Colonic mucosa (tissue), 4 donors: ENCODE measurements at regions not wholly inside any gene's neighbourhood (a gene's known extent, or its start where the extent isn't known, plus 50 kb on each side); places are given as distances from the start of the nearest gene placed in this dataset.

ENCODE experiments used
- DNase-seq: peaks from one replicate; pipeline ENCODE4 v3.0.0-alpha.2; 2020
- H3K27ac ChIP-seq: fragments of 200-600 bp; one replicate; pipeline ENCODE4 v1.8.0; 2021
- H3K27me3 ChIP-seq: fragments of 200-600 bp; one replicate; pipeline ENCODE4 v1.8.0; 2021
- H3K36me3 ChIP-seq: fragments of 200-600 bp; one replicate; pipeline ENCODE4 v1.8.0; 2021
- H3K4me1 ChIP-seq: fragments of 200-600 bp; one replicate; pipeline ENCODE4 v1.8.0; 2021; ENCODE audit warnings: mild to moderate bottlenecking
- H3K4me3 ChIP-seq: fragments of 200-600 bp; one replicate; pipeline ENCODE4 v1.8.0; 2021
- H3K9ac ChIP-seq, 2 donors: one replicate each; pipeline ENCODE4 v1.7.0; 2013; ENCODE audit warnings: control low read depth in 2 of 2, low read depth in 2 of 2, low read length in 2 of 2
- H3K9me3 ChIP-seq: fragments of 200-600 bp; one replicate; pipeline ENCODE4 v1.8.0; 2021
- intact Hi-C: fragments of 100-400 bp; cut with DNase I; formaldehyde crosslinking; loops from one replicate; pipeline ENCODE4 v1.14.1; 2022
- TF ChIP-seq, protein P1 (sequence below): fragments of 200-600 bp; IDR thresholded peaks from one replicate; pipeline ENCODE4 v1.8.0; 2022; ENCODE audit warnings: antibody characterized with exemption, mild to moderate bottlenecking
- donor health status: healthy.
- donor health status: DM: no; HTN: no; CAD: no.
- donor health status: DM: no; HTN: no; CAD: no.

DNA sequence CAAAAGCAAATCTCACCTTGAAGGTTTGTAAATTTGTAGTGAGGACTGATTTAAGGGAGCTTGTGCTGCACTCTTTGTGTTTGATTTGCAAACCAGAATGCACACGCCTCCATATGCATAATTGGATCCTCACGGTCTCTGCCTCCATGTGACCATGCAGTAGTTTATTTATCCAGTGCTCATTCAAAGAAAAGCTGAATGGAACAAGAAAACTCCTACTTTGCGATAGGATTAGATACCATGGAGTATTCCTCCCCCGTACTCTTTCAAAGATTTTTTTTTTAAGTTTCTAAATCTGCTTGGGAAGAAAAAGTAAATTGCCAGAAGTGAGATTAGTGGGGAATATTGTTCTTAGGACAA, 290.4 kb upstream of the TUT7 start:
- Histone ChIP-seq H3K9me3 (no peaks in the 10 kb centered on the region), H3K4me1 (no peaks in the 10 kb centered on the region), H3K4me3 (no peak overlapping the region), H3K27me3 (no peaks in the 10 kb centered on the region), H3K27ac (no peak overlapping the region), H3K9ac (no peak overlapping the region), H3K36me3 (no peaks in the 10 kb centered on the region)
- intact Hi-C loops: no loop called here
- TF ChIP-seq, protein P1, sequence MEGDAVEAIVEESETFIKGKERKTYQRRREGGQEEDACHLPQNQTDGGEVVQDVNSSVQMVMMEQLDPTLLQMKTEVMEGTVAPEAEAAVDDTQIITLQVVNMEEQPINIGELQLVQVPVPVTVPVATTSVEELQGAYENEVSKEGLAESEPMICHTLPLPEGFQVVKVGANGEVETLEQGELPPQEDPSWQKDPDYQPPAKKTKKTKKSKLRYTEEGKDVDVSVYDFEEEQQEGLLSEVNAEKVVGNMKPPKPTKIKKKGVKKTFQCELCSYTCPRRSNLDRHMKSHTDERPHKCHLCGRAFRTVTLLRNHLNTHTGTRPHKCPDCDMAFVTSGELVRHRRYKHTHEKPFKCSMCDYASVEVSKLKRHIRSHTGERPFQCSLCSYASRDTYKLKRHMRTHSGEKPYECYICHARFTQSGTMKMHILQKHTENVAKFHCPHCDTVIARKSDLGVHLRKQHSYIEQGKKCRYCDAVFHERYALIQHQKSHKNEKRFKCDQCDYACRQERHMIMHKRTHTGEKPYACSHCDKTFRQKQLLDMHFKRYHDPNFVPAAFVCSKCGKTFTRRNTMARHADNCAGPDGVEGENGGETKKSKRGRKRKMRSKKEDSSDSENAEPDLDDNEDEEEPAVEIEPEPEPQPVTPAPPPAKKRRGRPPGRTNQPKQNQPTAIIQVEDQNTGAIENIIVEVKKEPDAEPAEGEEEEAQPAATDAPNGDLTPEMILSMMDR: no peak
- DNase-seq: no peak

DNA sequence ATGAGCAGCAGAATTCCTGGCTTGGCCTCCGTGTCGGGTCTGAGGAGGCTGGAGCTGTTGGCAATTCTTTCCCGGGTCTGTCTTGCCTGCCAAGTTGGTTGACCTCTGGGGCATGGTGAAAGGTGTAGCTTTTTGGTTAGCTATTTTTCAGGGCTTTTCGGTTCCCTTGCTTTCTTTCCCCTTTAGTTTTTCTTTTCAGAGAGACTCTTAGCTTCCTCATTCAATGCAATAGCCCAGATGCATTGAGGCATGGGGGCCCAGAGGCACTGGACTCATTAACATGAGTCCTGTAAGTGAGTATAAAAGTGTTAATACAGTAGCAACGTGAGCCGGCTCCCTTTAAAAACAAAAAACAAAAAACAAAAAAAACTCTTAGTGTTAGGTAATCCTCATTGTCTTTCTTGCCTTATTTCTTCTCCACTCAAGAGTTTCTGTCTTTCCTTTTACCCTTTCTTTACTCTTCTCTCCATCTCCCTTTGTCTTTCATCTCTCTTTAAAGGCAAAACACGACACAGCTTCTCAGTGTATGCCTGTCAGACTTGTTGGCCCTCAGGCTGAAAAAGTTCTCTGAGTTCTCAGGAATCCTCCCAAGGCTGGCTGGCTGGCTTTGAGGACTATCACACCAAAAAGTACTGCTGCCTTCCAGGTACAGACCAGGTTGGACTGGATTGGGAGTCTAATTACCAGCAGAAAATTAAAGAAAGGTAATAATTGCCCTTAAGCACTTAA, 289.9 kb upstream of the TUT7 start:
- TF ChIP-seq, protein P1: no peak
- no peak overlapping the region for H3K27ac ChIP-seq
- intact Hi-C loops: no loop called here
- no peak overlapping the region for H3K4me3 ChIP-seq
- no peaks in the 10 kb centered on the region for H3K4me1 ChIP-seq
- H3K36me3 ChIP-seq: no peaks in the 10 kb centered on the region
- DNase-seq: no peak
- no peak overlapping the region for H3K9ac ChIP-seq
- no peaks in the 10 kb centered on the region for H3K9me3 ChIP-seq
- H3K27me3 ChIP-seq: no peaks in the 10 kb centered on the region

DNA sequence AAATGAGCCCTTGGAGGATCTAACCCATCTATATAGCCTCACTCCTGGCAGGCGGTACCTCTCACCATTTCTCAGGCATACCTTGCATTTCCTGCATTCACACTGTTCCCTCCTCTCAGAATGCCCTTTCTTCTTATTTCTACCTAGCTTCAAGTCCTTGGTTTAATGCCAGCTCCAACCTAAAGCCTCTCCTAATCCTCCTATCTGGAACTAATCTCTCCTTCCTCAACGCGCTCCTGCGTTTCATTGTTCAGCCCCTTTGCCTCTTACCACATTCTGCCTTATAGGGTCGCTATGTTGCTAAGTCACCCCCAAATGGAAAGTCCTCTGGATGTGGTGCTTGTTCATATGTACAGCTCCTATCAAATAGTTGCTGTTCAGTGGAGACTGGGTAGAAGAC, 288.5 kb upstream of the TUT7 start:
- no peaks in the 10 kb centered on the region for H3K4me1 ChIP-seq
- H3K4me3 ChIP-seq: no peak overlapping the region
- no peak overlapping the region for H3K9ac ChIP-seq
- TF ChIP-seq, protein P1: no peak
- H3K27ac ChIP-seq: no peak overlapping the region
- H3K36me3 ChIP-seq: no peaks in the 10 kb centered on the region
- no peaks in the 10 kb centered on the region for H3K27me3 ChIP-seq
- intact Hi-C loops: no loop called here
- no peaks in the 10 kb centered on the region for H3K9me3 ChIP-seq
- DNase-seq: no peak

DNA sequence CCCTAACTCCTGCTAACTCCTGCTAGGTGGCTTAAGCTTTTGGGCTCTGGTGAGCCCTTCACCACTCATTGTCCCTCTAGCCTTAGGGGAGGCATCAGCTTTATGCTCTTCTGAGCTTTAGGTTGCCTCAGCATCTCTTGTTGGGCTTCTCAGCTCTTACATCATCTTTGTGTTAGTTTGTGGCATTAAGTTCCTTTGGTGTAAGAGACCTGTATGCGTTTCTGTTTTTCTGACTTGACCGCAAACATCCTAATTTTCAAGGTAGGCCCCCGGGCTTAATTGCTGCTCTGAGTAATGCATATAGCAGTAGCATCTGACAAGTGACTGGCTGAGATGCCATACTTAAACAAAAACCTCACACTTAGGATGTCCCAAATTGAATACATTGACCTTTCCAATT, 287.8 kb upstream of the TUT7 start:
- TF ChIP-seq, protein P1: no peak
- H3K9me3 ChIP-seq: no peaks in the 10 kb centered on the region
- no peak overlapping the region for H3K4me3 ChIP-seq
- DNase-seq: no peak
- no peaks in the 10 kb centered on the region for H3K36me3 ChIP-seq
- H3K27ac ChIP-seq: no peak overlapping the region
- H3K9ac ChIP-seq: no peak overlapping the region
- intact Hi-C loops: no loop called here
- H3K27me3 ChIP-seq: no peaks in the 10 kb centered on the region
- no peaks in the 10 kb centered on the region for H3K4me1 ChIP-seq

DNA sequence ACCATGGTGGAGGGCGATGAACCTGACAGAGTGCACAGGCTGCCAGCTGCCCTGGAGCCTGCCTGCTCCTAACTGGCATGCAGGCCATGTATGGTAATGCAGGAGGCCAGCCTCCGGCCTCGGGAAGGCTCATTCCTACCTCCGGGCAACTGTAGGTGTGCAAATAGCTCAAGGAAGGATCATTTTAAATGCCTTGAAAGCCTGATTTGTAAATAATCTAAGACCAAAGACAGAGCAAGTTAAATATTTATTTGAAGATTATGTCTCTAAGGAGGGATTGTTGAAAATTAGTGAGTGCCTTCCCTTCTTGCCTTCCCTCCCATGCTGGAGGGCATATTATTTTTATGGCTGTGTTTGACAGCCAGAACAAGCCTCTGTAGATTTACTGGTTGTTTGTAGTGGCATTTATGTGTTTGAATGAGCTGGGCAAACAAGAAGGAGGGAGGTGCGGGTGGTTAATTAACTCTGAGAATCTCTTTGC, 285.7 kb upstream of the TUT7 start:
- no peak for DNase-seq
- intact Hi-C loops: no loop called here
- H3K4me1 ChIP-seq: no peaks in the 10 kb centered on the region
- H3K9me3 ChIP-seq: no peaks in the 10 kb centered on the region
- TF ChIP-seq, protein P1: no peak
- H3K9ac ChIP-seq: no peak overlapping the region
- H3K4me3 ChIP-seq: no peak overlapping the region
- no peaks in the 10 kb centered on the region for H3K27me3 ChIP-seq
- H3K27ac ChIP-seq: no peak overlapping the region
- H3K36me3 ChIP-seq: no peaks in the 10 kb centered on the region
